ENCODE measurements at regions not wholly inside any gene's neighbourhood (a gene's known extent, or its start where the extent isn't known, plus 50 kb on each side); places are given as distances from the start of the nearest gene placed in this dataset.

GRCh38 chr12:131605304-131605829 lies 105.5 kb upstream of the SFSWAP start:
- Histone ChIP-seq H3K9me3 (no peaks in the 10 kb centered on the region), H3K4me1 (peaks cover 0 to 50% (median 0%) of the 10 kb centered on the region in 12 donors), H3K36me3 (no peaks in the 10 kb centered on the region), H3K4me3 (no peak overlapping the region), H3K27ac (no peak overlapping the region), H3K27me3 (peaks cover 0 to 7% (median 0%) of the 10 kb centered on the region in 9 donors)
- ATAC-seq (no peak), DNase-seq (no peak)
- WGBS, 4 donors = 70 to 79% (median 74%) methylated on average over 7 of the region's 7 CpGs
- no peak for TF ChIP-seq POLR2A (IDR thresholded peaks at IDR 0.05)
- TF ChIP-seq, protein P1, sequence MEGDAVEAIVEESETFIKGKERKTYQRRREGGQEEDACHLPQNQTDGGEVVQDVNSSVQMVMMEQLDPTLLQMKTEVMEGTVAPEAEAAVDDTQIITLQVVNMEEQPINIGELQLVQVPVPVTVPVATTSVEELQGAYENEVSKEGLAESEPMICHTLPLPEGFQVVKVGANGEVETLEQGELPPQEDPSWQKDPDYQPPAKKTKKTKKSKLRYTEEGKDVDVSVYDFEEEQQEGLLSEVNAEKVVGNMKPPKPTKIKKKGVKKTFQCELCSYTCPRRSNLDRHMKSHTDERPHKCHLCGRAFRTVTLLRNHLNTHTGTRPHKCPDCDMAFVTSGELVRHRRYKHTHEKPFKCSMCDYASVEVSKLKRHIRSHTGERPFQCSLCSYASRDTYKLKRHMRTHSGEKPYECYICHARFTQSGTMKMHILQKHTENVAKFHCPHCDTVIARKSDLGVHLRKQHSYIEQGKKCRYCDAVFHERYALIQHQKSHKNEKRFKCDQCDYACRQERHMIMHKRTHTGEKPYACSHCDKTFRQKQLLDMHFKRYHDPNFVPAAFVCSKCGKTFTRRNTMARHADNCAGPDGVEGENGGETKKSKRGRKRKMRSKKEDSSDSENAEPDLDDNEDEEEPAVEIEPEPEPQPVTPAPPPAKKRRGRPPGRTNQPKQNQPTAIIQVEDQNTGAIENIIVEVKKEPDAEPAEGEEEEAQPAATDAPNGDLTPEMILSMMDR (IDR thresholded peaks at IDR 0.05) = no peak
- intact Hi-C loops (cut with DNase I) = loop anchor here in 4 of 10 donors (5.0 to 10.0 kb wide), 4 partner anchors 199 to 397 kb away; partner anchors contain the start of gene EP400 (in 1 of the 4)

- TF ChIP-seq POLR2A (IDR thresholded peaks at IDR 0.05) = no peak
- TF ChIP-seq, protein P1 (IDR thresholded peaks at IDR 0.05) = no peak
- peaks cover 0 to 7% (median 0%) of the 10 kb centered on the region in 9 donors for H3K27me3 ChIP-seq
- H3K4me1 ChIP-seq = peaks cover 0 to 50% (median 0%) of the 10 kb centered on the region in 12 donors
- ATAC-seq = no peak
- H3K4me3 ChIP-seq = no peak overlapping the region
- intact Hi-C loops (cut with DNase I) = loop anchor here in 4 of 10 donors (5.0 to 10.0 kb wide), 4 partner anchors 198 to 396 kb away; partner anchors contain the start of gene EP400 (in 1 of the 4)
- H3K36me3 ChIP-seq = no peaks in the 10 kb centered on the region
- H3K9me3 ChIP-seq = no peaks in the 10 kb centered on the region
- no peak overlapping the region for H3K27ac ChIP-seq
- no peak for DNase-seq
- 76 to 81% (median 79%) methylated on average over 12 of the region's 12 CpGs for WGBS, 4 donors
Observed at GRCh38 chr12:131606218-131606901, 104.5 kb upstream of the SFSWAP start.

- Histone ChIP-seq H3K4me3 (no peak overlapping the region), H3K27ac (peak overlapping the region in 1 of 12 donors; percentile 76), H3K9me3 (no peaks in the 10 kb centered on the region), H3K36me3 (no peaks in the 10 kb centered on the region), H3K4me1 (peaks cover 0 to 50% (median 0%) of the 10 kb centered on the region in 12 donors), H3K27me3 (peaks cover 0 to 7% (median 0%) of the 10 kb centered on the region in 9 donors)
- WGBS, 4 donors = 67 to 74% (median 70%) methylated on average over 8 of the region's 8 CpGs
- no peak for ATAC-seq
- TF ChIP-seq, protein P1 (IDR thresholded peaks at IDR 0.05) = no peak
- no peak for TF ChIP-seq POLR2A (IDR thresholded peaks at IDR 0.05)
- intact Hi-C loops (cut with DNase I) = loop anchor here in 5 of 10 donors (2.0 to 10.0 kb wide), 6 partner anchors 197 to 394 kb away; partner anchors contain the start of gene EP400 (in 1 of the 5)
- no peak for DNase-seq
Observed at GRCh38 chr12:131607658-131608447, 103.0 kb upstream of the SFSWAP start.
